ENCODE measurements at regions not wholly inside any gene's neighbourhood (a gene's known extent, or its start where the extent isn't known, plus 50 kb on each side); places are given as distances from the start of the nearest gene placed in this dataset.

DNA sequence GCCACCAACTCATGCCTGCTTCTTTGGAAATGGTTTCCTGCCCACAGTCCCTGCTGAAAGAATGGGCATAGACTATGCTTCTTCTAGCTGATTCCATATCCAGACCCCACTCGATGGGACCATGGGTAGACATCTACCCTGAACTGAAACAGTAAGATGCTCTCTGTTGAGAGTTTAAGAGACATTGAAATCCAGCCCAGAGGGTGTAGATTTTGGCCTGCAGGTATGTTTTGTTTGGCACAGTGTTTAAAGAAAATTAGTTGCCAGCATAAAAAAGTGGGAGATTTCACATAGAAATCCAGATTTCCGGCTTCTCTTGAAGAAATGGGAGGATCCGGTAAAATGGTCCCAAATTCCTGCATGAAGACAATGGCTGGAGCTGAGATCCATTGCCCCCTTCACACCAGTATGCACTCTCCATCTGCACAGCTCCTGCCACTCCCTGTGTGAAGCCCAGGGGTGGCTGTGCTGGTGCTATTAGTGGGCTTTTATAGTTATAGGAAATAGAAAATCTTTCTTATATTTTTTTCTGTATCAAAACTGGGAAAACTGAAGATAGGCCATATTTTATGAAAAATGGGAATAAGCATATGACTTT is 218.1 kb downstream of the PTEN start:
- no peak for DNase-seq (ENCODE audit: low read depth in 3 of 3, low spot score in 2 of 3)

DNA sequence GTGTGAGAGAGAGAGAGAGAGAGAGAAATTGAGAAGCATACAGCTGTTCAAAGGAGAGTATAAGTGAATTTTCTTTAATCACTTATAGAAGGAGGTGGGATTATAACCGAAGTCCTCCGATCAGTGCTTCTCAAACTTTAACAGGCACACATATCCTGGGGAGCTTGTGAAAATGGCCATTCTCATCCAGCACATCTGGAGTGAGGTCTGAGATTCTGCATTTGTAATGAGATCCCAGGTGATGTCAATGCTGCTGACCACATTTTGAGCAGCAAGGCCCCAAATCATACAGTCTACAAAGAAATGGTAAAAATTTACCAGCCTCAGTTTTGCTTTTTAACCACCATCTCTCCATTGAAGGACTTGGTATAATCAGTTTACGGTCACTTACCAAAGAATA is 219.0 kb downstream of the PTEN start:
- DNase-seq (ENCODE audit: low read depth in 3 of 3, low spot score in 2 of 3), result no peak

DNA sequence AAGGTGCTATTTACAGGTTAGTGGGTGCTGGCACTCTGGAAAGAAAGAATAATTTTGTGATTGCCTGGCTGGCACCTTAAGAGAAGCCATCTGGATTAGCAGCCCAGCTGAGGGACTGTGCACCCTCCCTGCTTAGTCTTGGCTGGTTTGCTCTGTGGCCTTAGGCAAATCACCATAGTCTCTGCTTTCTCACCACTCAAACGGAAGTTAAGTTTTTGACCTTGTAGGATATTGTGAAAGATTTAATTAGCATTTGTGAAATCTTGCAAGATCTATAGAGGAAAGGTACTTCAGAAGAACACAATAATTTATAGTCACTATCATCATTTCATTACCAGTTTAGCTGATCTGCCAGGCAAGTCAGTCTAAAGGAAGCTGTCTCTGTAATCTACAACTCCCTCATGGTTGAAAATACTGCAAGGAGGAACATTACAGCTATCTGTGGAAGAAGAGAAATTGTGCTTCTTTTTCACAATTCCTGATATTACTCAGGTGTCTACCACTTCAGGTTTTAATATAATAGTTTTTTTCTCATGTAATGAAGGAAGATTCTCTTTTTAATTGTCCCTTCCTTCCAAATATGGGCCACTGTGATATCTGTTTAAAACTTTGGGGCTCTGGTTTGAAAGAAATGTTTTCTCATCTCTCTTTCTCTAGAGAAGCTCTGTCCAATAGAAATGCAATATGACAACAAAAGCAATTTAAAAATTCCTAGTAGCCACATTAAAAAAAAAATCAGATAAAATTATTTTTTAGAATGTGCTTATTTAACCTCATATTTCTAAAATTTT is 219.6 kb downstream of the PTEN start:
- no peak for DNase-seq (ENCODE audit: low read depth in 3 of 3, low spot score in 2 of 3)

DNA sequence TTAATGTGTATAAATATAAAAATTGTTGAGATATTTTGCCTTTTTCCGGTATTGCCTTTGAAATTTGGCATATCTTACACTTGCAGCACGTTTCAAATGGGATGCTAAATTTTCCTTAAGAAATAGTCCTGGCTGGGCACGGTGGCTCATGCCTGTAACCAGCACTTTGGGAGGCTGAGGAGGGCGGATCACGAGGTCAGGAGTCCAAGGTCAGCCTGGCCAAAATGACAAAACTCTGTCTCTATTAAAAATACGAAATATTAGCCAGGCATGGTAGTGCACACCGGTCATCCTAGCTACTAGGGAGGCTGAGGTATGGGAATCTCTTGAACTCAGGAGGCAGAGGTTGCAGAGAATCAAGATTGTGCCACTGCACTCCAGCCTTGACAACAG is 220.2 kb downstream of the PTEN start:
- DNase-seq (ENCODE audit: low read depth in 3 of 3, low spot score in 2 of 3), result no peak

DNA sequence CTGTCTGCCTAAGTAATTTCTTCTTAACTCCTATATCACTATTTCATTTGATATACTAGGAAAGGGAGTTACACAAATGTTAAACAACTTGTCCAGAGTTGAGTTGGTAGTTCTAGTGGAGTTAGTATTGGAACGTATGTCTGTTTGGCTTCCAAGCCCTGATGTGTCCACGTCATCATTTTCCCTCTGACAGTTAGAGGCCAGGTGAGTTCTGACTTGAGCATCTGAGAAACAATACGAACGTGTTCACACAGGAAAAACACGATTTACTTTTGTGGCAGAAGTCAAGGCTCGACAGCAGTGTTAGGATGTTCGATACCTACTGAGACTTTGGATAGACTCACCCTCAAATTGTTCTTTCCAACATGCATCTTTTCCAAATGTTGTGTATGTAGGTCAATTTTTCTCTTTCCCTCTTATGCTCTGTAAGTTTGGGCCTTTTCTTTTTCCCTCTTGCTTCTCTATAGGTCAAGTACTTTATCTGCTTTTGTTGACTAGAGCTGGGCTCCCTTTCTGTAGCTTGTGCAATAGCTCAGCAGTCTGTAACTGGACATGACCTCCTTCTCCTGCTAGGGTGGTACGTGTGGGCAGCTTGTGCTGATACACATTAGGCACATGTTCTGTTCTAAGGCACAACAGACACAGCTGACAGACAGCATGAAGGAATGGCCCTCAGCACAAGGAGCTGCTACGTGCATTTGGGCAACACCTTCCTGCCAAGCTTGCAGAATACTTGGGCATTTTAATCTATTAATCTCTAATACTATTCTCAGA is 222.9 kb downstream of the PTEN start:
- DNase-seq (ENCODE audit: low read depth in 3 of 3, low spot score in 2 of 3), result no peak

DNA sequence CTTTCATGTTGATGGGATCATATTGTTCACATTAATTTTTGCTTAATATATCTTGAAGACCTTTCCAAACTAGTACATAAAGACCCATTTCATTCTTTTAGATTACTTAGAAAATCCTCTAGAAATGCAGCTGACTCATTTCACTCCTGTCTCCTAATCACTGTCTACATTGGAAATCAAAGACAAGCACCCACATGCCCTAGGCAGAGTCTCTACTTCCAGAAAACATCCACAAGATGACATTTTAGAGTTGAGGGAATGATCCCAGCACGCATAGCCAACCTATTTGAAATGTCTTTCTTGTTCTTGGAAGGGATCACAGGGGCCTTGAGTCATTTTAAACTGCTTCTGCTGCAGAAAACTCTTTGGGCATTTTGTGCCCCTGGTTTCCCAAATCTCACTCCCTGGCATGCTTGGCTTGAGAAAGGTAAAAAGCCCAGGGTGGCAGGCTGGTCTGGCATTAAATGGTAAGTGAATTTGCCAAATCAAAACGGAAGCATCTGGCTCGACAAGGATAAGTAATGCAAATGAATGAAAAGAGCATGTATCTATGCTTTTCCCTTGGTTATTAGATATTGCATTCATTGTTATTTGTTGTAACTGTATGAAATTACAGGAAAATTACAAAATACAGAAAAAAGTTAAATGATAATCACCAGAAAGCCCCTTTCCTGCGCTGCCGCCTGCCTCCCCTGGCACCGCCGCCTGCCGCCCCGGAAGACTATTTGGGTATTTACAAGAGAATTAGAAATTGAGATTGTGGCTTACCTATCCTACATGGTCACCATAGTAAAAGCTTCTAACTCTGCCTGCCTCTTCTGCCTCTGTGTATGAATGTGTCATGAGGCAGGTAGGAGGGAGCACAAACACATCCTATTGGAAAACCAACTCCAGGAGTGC is 225.3 kb downstream of the PTEN start:
- no peak for DNase-seq (ENCODE audit: low read depth in 3 of 3, low spot score in 2 of 3)

DNA sequence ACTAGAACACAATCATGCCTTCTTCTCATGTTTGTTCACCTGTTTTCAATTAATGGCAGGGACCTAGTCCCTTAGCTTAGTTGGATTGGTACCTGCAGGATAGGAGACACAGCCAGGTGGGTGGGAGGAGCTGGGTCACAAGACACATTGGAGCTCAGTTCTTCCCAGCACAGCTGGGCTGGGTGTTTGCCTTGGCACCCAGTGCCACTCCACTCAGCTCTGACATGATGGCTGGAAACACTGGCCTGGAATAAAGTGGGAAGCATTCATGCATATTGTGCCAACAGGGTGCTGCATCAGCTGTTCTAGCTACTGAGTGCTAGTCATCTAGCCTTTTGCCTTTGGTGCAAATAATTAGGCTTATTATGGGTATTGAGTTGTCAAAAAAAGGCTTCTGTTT is 226.1 kb downstream of the PTEN start:
- DNase-seq (ENCODE audit: low read depth in 3 of 3, low spot score in 2 of 3), result no peak

DNA sequence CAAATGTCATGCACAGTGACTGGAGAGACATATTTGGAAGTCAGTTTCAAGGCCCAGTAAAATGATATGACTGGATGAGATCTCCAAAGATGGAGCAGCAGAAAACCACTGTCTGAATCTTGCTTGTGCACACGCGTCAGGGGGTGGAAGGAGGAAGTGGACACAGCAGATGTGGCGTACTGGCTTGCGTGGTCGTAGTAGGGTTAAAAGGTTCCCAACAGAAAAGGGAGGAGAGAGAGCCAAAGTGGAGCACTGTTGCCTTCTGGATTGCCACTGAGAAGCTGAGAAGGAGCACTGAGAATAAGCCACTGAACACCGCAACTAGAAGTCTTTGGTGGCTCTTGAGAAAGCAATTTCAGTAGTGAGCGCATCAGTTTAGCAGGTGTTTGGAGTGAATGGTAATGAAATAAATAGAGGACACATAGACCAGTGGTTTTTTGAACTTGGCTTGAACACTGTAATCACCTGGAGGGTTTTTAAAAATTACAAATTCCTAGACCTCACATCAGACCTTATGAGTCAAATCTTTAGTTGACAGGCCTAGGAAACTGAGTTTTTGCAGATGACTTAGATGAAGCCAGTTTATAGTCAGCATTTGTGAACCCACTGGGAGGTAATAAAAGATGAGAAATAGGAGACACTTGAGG is 227.3 kb downstream of the PTEN start:
- DNase-seq (ENCODE audit: low read depth in 3 of 3, low spot score in 2 of 3), result no peak

DNA sequence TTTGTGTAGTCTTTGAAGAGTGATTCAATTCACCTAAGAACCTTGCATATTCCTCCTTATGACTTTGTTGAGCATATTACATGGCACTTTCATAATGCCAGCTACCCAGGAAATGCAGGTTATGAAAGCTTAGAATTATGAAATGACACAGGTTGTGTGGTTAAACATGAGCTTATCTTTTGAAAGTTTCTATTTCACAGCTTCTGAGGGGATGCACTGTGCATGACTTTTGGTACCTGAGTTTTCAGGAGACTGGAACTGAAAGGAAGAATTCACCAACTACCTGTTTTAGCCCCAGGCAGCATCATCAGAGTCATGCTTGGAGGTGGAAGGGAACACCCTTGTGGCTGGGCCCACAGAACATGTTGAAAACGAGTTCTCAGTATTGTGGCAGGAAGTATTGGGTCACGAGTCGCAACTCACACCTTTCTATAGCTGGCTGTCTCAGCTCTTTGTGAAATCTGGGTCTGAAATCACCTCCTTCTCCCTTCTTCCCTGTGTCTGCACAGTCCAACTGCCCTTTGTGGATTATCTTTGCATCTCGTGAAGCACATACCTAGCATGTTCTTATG is 228.2 kb downstream of the PTEN start:
- DNase-seq (ENCODE audit: low read depth in 3 of 3, low spot score in 2 of 3), result no peak

DNA sequence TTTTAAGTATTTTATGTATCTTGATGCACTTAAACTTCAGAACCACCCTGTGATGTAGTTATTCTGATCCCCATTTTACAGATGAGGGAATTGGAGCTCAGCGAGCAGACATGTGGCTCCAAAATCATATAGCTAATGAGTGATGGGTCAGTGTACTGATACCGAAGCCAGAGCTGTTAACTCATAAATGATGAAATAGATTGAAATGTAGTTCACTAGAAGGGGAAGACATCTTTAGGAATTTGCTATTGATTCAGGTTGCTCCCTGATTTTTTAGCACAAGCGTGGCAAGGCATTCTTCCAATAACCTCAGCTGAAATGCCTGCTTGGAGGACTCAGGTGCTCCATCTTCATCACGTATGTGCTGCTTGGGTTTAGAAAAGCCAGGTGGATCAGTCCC is 228.8 kb downstream of the PTEN start:
- DNase-seq (ENCODE audit: low read depth in 3 of 3, low spot score in 2 of 3), result no peak

DNA sequence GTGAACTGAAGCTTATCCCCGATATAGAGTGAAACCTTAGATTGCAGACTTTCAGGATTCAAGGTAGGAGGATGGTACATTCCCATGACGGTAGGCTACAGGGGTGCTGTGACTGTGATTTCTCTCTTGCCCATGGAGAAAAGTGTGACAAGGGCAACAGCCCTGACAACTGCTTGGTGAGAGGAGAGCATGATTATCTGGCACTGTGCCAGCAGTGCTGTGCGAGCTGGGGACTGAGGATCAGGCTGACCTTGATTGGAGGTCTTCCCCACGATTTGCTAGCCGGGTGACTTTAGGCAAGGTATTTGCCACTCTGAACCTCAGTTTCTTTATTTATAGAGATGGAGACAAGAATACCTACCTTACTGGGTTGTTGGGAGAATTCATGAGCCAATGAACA is 229.5 kb downstream of the PTEN start:
- no peak for DNase-seq (ENCODE audit: low read depth in 3 of 3, low spot score in 2 of 3)

DNA sequence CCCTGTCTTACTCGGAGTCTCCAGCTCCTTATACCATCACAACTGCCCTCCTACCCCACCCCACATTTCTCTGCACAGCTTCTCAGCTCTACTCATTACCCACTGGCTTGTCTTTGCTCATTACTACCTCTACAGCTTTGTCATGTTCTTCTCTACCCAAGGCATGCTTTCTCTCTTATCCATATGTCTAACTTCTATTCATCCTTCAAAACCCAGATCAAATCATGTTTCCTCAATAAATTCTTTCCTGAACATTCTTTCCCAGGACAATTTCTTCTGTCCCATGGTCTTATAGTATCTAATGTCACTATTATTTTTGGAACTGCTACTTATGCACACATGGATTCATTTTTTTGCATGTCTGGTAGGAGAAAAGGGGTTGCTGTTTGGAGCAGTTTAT is 231.4 kb downstream of the PTEN start:
- no peak for DNase-seq (ENCODE audit: low read depth in 3 of 3, low spot score in 2 of 3)

DNA sequence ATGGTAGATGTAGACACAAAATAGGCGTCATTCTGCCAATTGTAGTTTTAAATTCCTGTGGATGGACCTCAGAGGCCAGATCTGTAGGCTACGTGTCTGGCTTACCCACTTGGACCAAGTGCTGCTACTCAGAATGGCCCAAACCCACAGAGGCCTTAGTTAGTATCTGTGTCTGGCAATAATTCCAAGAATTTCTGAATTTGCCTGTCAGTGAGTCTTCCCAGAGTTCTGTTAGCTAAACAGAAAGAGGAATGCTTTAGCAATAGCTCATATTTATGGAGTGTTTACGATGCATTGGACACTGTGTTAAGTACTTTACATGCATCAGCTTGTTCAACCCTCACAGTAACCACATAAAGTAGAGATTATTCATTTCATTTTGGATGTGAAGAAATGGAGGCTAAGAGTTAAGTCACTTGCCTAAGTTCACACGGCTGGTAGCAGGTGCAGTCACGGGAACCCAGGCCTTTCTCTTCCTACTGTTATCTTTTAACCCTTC is 231.8 kb downstream of the PTEN start:
- DNase-seq (ENCODE audit: low read depth in 3 of 3, low spot score in 2 of 3), result no peak

DNA sequence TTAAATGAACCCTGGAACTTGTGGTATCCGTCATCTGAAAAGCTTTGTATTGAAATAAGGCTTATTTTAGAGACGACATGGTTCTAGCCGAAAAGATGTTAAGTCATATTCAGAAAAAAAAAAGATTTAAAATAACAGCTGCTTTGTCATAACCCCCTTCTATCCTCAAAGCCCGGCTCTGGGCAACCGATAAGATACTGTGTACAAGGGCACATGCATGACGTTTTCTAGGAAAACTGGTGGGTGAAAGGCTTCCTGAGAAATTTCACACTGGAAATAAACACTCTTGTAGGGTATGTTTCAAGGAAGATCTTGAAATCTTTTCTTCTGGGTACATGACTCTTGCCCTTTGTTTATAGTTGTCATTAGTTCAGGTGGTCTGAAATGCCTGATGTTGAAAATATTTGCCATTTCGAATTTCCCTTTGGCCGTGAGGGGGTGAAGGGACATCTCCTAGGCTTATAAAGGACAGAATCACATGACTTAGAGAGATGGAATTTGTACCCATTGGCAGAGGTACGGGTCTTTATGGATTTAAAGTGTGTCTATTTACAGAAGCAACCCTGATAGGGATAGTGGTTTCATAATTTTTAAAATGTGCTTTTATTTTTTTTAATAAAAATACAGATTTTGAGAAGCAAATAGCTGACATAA is 232.5 kb downstream of the PTEN start:
- DNase-seq (ENCODE audit: low read depth in 3 of 3, low spot score in 2 of 3), result no peak

DNA sequence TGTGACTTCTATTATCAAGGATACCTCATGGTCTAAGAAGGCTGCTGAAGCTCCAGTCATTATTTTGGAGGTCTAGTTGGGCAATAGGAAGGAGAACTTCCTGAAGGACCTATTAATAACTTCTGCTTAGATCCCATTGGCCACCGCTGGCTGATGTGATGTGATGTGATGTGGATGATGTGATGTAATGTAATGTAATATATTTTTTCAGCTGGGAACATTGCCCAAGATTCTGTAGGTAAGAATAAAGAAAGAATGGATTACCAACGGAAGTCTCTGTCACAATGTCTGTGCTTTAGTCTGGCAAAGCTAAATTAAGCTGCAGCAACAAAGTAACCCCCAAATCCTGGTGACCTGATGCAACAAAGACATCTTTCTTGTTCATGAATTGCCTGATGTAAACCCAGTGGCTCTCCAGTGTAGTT is 233.7 kb downstream of the PTEN start:
- no peak for DNase-seq (ENCODE audit: low read depth in 3 of 3, low spot score in 2 of 3)

DNA sequence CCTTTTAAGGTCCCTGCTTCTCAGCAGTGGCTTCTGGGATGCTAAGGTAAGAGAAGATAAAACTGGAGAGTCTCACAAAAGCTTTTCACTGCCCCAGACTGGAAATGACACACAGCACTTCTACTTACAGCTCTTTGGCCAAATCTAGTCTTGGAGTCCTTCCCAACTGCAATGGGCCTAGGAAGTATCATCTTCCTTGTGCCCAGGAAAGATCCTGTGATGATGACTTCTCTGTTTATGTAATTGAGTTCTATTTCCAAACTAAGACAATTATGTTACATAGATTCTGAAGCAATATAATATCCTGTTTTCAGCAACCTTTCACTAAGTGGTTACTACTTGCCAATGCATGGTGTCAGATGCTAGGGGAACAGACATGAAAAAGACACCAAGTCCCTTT is 234.1 kb downstream of the PTEN start:
- DNase-seq (ENCODE audit: low read depth in 3 of 3, low spot score in 2 of 3), result no peak

DNA sequence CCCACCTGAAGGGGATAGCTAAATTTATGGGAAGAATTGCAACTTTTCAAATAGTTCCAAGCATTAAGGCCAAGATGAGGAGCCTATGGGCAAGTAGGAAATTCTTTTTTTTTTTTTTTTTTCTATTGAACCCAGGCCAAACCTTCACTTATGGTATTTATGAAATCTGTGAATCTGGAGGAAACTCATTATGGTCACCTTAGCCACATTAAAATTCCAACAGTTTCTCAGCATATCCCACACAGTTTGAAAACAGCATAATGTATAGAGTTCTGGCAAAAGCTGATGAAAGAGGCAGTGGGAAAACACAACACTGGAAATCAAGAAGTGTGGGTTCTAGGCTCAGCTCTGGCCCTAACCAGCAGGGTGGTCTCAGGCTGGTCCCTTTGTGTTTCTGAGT is 236.9 kb downstream of the PTEN start:
- no peak for DNase-seq (ENCODE audit: low read depth in 3 of 3, low spot score in 2 of 3)

DNA sequence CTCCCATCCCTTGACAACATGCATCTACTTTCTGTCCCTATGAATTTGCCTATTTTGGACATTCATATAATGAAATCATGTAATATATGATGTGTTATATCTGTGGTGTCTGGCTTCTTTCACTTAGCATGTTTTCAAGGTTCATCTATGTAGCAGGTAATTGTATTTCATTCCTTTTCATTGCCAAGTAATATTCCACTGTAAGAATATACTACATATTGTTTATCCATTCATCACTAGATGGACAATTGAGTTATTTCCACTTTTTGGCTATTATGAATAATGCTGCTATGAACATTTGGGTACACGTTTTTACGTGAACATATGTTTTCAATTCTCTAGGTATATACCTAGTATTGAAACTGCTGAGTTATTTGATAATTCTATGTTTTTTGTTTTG is 238.2 kb downstream of the PTEN start:
- DNase-seq (ENCODE audit: low read depth in 3 of 3, low spot score in 2 of 3), result no peak

DNA sequence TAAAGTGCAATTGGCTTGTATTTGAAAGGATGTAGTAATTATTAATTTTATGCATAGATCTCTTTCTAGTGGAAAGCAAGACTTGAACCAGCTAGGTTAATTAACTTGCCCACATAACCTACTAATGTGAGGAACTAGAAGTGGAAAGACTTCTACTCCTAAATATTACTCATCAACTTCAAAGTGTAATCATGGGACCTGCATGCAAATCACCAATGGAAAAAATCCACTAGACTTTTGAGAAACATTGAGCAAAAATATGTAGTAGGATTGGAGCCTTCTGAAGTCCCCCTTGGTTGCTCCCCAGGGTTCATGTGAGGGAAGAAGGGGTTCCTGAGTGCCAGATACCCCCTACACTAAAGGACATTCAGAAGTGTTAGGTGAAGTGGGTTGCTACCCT is 240.2 kb downstream of the PTEN start:
- DNase-seq (ENCODE audit: low read depth in 3 of 3, low spot score in 2 of 3), result no peak
